ENCODE measurements at regions not wholly inside any gene's neighbourhood (a gene's known extent, or its start where the extent isn't known, plus 50 kb on each side); places are given as distances from the start of the nearest gene placed in this dataset.

DNA sequence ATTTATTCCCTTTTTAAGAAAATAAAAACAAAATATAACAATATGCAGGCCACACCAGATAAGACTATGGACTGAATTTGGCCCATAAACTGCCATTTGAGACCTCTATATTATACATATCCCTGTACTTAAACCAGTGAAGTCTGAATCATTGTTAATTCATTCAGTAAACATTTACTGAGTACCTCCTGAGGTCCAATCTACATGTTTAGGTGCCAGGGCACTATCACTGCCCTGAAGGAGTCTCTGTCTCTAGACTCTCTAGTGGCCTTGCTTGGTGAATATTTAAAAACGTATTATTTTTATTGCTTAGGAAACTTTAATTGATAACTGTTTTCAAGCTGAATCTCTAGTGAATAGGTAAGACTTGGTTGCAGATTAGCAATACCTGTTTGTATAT lies 74.7 kb upstream of the ELL2 start:
- no peak for TF ChIP-seq ZFX (IDR thresholded peaks at IDR 0.05)
- TF ChIP-seq, protein P1, sequence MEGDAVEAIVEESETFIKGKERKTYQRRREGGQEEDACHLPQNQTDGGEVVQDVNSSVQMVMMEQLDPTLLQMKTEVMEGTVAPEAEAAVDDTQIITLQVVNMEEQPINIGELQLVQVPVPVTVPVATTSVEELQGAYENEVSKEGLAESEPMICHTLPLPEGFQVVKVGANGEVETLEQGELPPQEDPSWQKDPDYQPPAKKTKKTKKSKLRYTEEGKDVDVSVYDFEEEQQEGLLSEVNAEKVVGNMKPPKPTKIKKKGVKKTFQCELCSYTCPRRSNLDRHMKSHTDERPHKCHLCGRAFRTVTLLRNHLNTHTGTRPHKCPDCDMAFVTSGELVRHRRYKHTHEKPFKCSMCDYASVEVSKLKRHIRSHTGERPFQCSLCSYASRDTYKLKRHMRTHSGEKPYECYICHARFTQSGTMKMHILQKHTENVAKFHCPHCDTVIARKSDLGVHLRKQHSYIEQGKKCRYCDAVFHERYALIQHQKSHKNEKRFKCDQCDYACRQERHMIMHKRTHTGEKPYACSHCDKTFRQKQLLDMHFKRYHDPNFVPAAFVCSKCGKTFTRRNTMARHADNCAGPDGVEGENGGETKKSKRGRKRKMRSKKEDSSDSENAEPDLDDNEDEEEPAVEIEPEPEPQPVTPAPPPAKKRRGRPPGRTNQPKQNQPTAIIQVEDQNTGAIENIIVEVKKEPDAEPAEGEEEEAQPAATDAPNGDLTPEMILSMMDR (conservative IDR thresholded peaks at IDR 0.05), result no peak; the same call in 1 of the 2 replicates
- H3K27ac ChIP-seq, result no peak overlapping the region

DNA sequence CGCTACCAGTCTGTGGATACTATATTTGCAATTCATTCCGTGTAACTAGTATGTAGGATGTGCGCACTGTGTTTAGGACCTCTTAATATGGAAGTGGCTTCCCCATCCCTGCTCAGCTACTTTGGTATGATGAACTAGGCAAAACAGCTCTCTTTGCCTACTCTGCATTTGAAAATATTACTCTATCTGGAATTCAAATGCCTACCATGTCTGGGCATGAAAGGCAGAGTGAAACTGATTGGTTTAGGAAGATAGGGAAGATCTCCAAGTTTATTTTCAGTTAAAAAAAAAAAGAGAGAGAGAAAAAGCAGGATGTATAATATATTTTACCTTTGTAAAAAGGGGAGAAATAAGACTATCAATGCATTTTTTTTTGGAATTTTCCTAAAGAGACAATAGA lies 74.1 kb upstream of the ELL2 start:
- no peak overlapping the region; the same call in 1 of the 2 replicates for H3K27ac ChIP-seq
- TF ChIP-seq ZFX (IDR thresholded peaks at IDR 0.05), result no peak
- TF ChIP-seq, protein P1 (conservative IDR thresholded peaks at IDR 0.05), result no peak

DNA sequence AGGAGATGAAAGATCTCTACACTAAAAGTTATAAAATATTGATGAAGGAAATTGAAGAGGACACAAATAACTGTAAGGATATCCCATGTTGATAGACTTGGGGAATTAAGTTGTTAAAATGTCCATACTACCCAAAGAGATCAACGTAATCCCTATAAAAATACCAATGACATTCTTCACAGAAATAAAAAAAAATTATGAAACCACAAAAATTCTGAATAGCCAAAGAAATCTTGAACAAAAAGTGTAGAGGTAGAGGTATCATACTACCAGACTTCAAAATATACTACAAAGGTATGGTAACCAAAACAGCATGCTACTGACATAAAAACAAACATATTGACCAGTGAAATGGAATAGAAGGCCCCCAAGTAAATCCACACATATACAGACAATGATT lies 71.5 kb upstream of the ELL2 start:
- no peak for TF ChIP-seq ZFX (IDR thresholded peaks at IDR 0.05)
- TF ChIP-seq, protein P1 (conservative IDR thresholded peaks at IDR 0.05), result no peak
- H3K27ac ChIP-seq, result no peak overlapping the region

DNA sequence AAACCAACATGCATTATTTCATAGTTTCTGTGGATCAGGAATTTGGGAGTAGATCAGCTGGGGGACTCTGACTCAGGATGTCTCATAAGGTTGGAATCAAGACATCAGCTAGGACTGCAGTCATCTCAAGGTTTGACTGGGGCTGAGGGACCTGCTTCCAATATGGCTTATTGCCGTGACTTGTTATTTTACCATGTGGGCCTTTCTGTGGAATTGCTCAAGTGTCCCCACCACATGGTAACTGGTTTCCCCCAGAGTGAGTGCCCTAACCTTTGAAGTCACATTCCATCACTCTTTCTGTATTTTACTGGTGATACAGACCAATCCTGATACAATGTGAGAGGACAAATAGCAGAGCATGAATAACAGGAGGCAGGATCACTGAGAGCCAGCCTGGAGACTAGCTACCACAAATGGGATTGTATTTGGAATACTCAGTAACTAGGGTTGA lies 70.2 kb upstream of the ELL2 start:
- TF ChIP-seq, protein P1 (conservative IDR thresholded peaks at IDR 0.05), result no peak
- TF ChIP-seq ZFX (IDR thresholded peaks at IDR 0.05), result no peak
- no peak overlapping the region for H3K27ac ChIP-seq

DNA sequence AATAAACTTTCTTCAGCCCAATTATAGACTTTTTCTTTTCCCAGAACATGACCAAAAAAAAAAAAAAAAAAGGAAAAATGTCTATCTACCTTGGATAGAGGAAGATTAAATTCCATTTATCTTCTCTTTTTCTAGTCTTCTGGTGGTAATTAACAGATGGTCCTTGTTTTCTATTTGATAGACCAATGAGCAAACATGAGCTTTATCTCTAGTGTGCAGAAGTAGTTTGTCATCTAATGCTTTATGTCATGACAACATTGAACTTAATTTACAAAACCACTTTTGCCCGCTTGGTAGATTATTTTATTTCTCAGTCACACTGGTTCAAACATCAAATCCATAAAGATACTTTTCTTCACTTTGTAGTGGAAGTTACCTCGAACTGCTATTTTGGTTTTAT lies 69.5 kb upstream of the ELL2 start:
- TF ChIP-seq, protein P1 (conservative IDR thresholded peaks at IDR 0.05), result no peak
- no peak for TF ChIP-seq ZFX (IDR thresholded peaks at IDR 0.05)
- H3K27ac ChIP-seq, result no peak overlapping the region

DNA sequence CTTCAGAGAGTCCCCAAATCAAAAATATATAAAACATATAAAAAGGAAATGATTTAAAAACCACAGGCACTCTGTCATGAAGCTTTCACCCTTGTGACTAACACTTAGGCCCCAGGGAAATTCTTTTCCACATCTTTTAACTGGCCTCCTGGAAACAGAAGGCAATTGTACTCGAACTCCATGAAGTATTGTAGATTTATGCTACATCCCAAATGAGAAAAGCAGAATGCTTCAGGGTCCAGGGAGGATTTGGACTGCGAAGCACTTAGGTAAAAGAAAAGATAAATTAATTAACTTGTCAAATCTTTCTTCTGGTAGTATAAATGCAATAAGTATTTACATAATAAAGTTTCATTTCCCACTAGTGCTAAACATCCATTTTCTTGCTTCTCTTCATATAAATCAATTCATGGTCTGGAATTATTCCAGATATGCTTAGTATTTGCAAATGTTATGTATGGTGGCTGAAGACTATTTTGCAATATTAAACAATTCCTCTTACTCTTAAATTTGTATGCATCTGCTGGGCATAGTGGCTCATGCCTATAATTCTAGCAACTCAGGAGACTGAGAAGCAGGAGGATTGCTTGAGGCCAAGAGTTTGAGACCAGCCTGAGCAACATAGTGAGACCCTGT lies 64.9 kb upstream of the ELL2 start:
- TF ChIP-seq, protein P1 (conservative IDR thresholded peaks at IDR 0.05), result no peak
- TF ChIP-seq ZFX (IDR thresholded peaks at IDR 0.05), result no peak
- no peak overlapping the region for H3K27ac ChIP-seq

DNA sequence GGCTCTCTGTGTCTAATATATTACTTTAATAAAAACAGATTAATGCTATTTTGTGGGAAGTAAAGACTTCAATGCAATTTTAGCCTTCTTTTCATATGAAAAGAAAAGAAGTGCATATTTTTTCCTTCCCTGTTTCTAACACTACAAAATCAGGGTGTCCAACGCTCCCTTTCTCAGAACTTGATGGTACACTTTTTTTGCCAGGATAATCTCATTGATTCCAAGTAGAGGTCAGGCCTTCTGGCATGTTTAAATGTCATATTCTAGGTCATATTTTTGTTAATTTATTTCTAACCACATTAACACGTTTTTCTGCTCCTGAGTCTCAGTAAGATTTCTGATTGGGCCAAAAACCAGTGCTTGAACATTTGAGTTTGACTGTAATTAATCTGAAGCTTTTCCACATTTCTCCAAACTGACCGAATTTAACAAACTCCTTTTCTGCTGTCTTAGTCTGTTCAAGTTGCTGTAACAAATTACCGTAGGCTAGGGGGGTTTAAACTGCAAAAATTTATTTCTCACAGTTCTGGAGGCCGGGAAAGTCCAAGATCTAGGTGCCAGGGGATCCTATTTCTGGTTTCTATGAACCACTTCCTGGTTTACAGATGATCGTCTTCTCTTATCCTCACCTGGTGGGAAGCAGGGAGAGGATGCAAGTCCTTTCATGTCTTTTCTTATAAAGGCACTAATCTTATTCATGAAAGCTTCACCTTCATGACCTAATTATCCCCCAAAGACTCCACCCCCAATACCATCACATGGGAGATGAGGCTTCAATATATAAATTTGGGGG lies 63.2 kb upstream of the ELL2 start:
- peak overlapping the region; percentile 28; the same call in 1 of the 2 replicates for H3K27ac ChIP-seq
- TF ChIP-seq, protein P1 (conservative IDR thresholded peaks at IDR 0.05), result no peak
- no peak for TF ChIP-seq ZFX (IDR thresholded peaks at IDR 0.05)

Measured in C4-2B (cell line).